ENCODE measurements at regions not wholly inside any gene's neighbourhood (a gene's known extent, or its start where the extent isn't known, plus 50 kb on each side); places are given as distances from the start of the nearest gene placed in this dataset.

- no peak for DNase-seq (ENCODE audit: low read depth)
- no peak overlapping the region for H3K4me3 ChIP-seq (ENCODE audit: control insufficient read depth, low read depth, low read length)
- no peak for TF ChIP-seq CTCF (conservative IDR thresholded peaks at IDR 0.05; ENCODE audit: control insufficient read depth, insufficient read depth, low read depth, low read length)
These were observed 1366.1 kb downstream of the PCDH9 start for GRCh38 chr13:65864039-65864438.

GRCh38 chr13:65860306-65860705, 1369.8 kb downstream of the PCDH9 start:
- no peak for DNase-seq (ENCODE audit: low read depth)
- no peak overlapping the region for H3K4me3 ChIP-seq (ENCODE audit: control insufficient read depth, low read depth, low read length)
- TF ChIP-seq CTCF (conservative IDR thresholded peaks at IDR 0.05; ENCODE audit: control insufficient read depth, insufficient read depth, low read depth, low read length): no peak

- no peak overlapping the region for H3K4me3 ChIP-seq (ENCODE audit: control insufficient read depth, low read depth, low read length)
- no peak for TF ChIP-seq CTCF (conservative IDR thresholded peaks at IDR 0.05; ENCODE audit: control insufficient read depth, insufficient read depth, low read depth, low read length)
- no peak for DNase-seq (ENCODE audit: low read depth)
These were observed 1372.1 kb downstream of the PCDH9 start for GRCh38 chr13:65857942-65858565.

GRCh38 chr13:65856431-65856830, 1373.7 kb downstream of the PCDH9 start:
- no peak for TF ChIP-seq CTCF (conservative IDR thresholded peaks at IDR 0.05; ENCODE audit: control insufficient read depth, insufficient read depth, low read depth, low read length)
- DNase-seq (ENCODE audit: low read depth): peak; percentile 82
- H3K4me3 ChIP-seq (ENCODE audit: control insufficient read depth, low read depth, low read length): no peak overlapping the region

- H3K4me3 ChIP-seq (ENCODE audit: control insufficient read depth, low read depth, low read length): no peak overlapping the region
- TF ChIP-seq CTCF (conservative IDR thresholded peaks at IDR 0.05; ENCODE audit: control insufficient read depth, insufficient read depth, low read depth, low read length): no peak
- DNase-seq (ENCODE audit: low read depth): peak; percentile 51
These were observed 1374.8 kb downstream of the PCDH9 start for GRCh38 chr13:65855242-65855805.

GRCh38 chr13:65854431-65854830, 1375.7 kb downstream of the PCDH9 start:
- no peak for TF ChIP-seq CTCF (conservative IDR thresholded peaks at IDR 0.05; ENCODE audit: control insufficient read depth, insufficient read depth, low read depth, low read length)
- DNase-seq (ENCODE audit: low read depth): no peak
- no peak overlapping the region for H3K4me3 ChIP-seq (ENCODE audit: control insufficient read depth, low read depth, low read length)

Measured in fibroblast of mammary gland (primary cell).